GM12878 (cell line): ENCODE measurements at regions not wholly inside any gene's neighbourhood (a gene's known extent, or its start where the extent isn't known, plus 50 kb on each side); places are given as distances from the start of the nearest gene placed in this dataset.

Experiments
- ATAC-seq: fragments of 200-7000 bp; cut with Tn5 transposase; 3 replicates; pipeline ENCODE4 v1.9.1; 2020; ENCODE audit warnings: mild to moderate bottlenecking, moderate library complexity
- BruUV-seq: library from RNA; stranded (reverse); fragments of 400-500 nt; replicated peaks from 2 replicates; lab custom pipeline; 2021; lab: Mats Ljungman, UMichigan
- CTCF ChIA-PET: fragments of 300-600 bp; sonication (Branson Sonifier 250); formaldehyde crosslinking; extraction: SDS; loops from one replicate; lab custom pipeline; 2021; ENCODE audit warnings: inconsistent platforms; lab: Yijun Ruan, JAX
- POLR2A ChIA-PET: fragments of 350-600 bp; formaldehyde crosslinking; extraction: SDS; loops from one replicate; lab custom pipeline; 2021; ENCODE audit warnings: inconsistent platforms; lab: Charles Lee
- RAD21 ChIA-PET: fragments of 300-600 bp; sonication (Branson Sonifier 250); formaldehyde crosslinking; loops from one replicate; lab custom pipeline; 2023; ENCODE audit warnings: antibody characterized with exemption; ENCODE audit not compliant: unreplicated experiment; lab: Charles Lee
- SMC1A ChIA-PET: fragments of 300-600 bp; sonication (Branson Sonifier 250); formaldehyde crosslinking; loops from one replicate; lab custom pipeline; 2023; ENCODE audit not compliant: unreplicated experiment, uncharacterized antibody; lab: Charles Lee
- DNase-seq: peaks from one replicate; pipeline ENCODE4 v3.0.0-alpha.2; 2011; ENCODE audit warnings: low read depth, low spot score
- FAIRE-seq: peaks from 3 replicates; lab custom pipeline; 2011; peaks lifted over from hg19 to GRCh38; lab: Jason Lieb, UNC
- H2AFZ ChIP-seq: 2 replicates; pipeline ENCODE4 v1.6.0; 2011; ENCODE audit warnings: low read depth, low read length, control low read depth; ENCODE audit not compliant: control insufficient read depth
- H3K27ac ChIP-seq: 2 replicates; pipeline ENCODE4 v1.5.1; 2011; ENCODE audit warnings: control low read depth; ENCODE audit not compliant: control insufficient read depth, insufficient read depth
- H3K27me3 ChIP-seq, 2 experiments: replicated peaks in 1 of 2; 2 replicates each; pipeline versions ENCODE4 v1.6.0 to v1.6.1; 2011; ENCODE audit warnings: low read length in 1 of 2; ENCODE audit not compliant: control insufficient read depth in 2 of 2, insufficient read depth in 2 of 2
- H3K36me3 ChIP-seq, 2 experiments: 2 replicates each; pipeline ENCODE4 v1.5.1; 2011; ENCODE audit warnings: low read length in 1 of 2; ENCODE audit not compliant: control insufficient read depth in 2 of 2, insufficient read depth in 2 of 2
- H3K4me1 ChIP-seq: 2 replicates; pipeline ENCODE4 v1.6.1; 2011; ENCODE audit warnings: mild to moderate bottlenecking, low read length, moderate library complexity, mixed read lengths; ENCODE audit not compliant: control insufficient read depth, insufficient read depth
- H3K4me2 ChIP-seq: 2 replicates; pipeline ENCODE4 v1.6.0; 2011; ENCODE audit warnings: control low read depth; ENCODE audit not compliant: control insufficient read depth, insufficient read depth
- H3K4me3 ChIP-seq: fragments of 200-600 bp; sonication (generic); 2 replicates; pipeline ENCODE4 v1.5.1; 2016
- H3K79me2 ChIP-seq: 2 replicates; pipeline ENCODE4 v1.6.0; 2011; ENCODE audit warnings: low read length; ENCODE audit not compliant: control insufficient read depth, insufficient read depth
- H3K9ac ChIP-seq: 2 replicates; pipeline ENCODE4 v1.8.0; 2011; ENCODE audit warnings: low read length, control low read depth, mixed read lengths; ENCODE audit not compliant: control insufficient read depth, insufficient read depth
- H3K9me3 ChIP-seq: replicated peaks from 3 replicates; pipeline ENCODE4 v1.5.1; 2011; ENCODE audit warnings: mild to moderate bottlenecking, low read length; ENCODE audit not compliant: control insufficient read depth, insufficient read depth
- H4K20me1 ChIP-seq: 2 replicates; pipeline ENCODE4 v1.6.0; 2011; ENCODE audit not compliant: control insufficient read depth, insufficient read depth
- CBFB ChIP-seq: IDR thresholded peaks from 2 replicates; pipeline ENCODE4 v1.6.1; 2016; ENCODE audit warnings: antibody characterized with exemption, low read depth
- CEBPB ChIP-seq, 2 experiments: fragments of 150-350 bp in 1 of 2; IDR thresholded peaks; 2 replicates each; pipeline ENCODE4 v1.6.1; 2012 to 2014; ENCODE audit warnings: low read depth in 2 of 2, low read length in 2 of 2, borderline replicate concordance in 1 of 2, inconsistent platforms in 1 of 2
- HDAC6 ChIP-seq: fragments of 200-600 bp; sonication (generic); IDR thresholded peaks from one replicate; pipeline ENCODE4 v1.8.0; 2017; ENCODE audit warnings: antibody characterized with exemption; ENCODE audit not compliant: unreplicated experiment
- HDGF ChIP-seq: fragments of 450-650 bp; IDR thresholded peaks from 2 replicates; pipeline ENCODE4 v1.6.1; 2016; ENCODE audit warnings: antibody characterized with exemption
- MYC ChIP-seq: IDR thresholded peaks from 2 replicates; pipeline ENCODE4 v1.6.1; 2011; ENCODE audit warnings: mild to moderate bottlenecking, low read length, moderate library complexity, inconsistent platforms; ENCODE audit not compliant: insufficient read depth, insufficient replicate concordance, insufficient read length, severe bottlenecking
- POLR2AphosphoS2 ChIP-seq: IDR thresholded peaks from 2 replicates; pipeline ENCODE4 v1.6.1; 2011; ENCODE audit warnings: low read depth, mild to moderate bottlenecking, low read length, improper control_type of control experiment, moderate library complexity
- RCOR1 ChIP-seq: conservative IDR thresholded peaks from 2 replicates; pipeline ENCODE4 v1.6.1; 2012; ENCODE audit warnings: low read depth, low read length, improper control_type of control experiment
- SMC3 ChIP-seq: IDR thresholded peaks from 2 replicates; pipeline ENCODE4 v1.6.1; 2011; ENCODE audit warnings: low read length, improper control_type of control experiment, borderline replicate concordance
- TCF12 ChIP-seq: IDR thresholded peaks from 2 replicates; pipeline ENCODE4 v1.6.1; 2011; ENCODE audit warnings: low read depth, mild to moderate bottlenecking, low read length
- TCF3 ChIP-seq: IDR thresholded peaks from 2 replicates; pipeline ENCODE4 v1.6.1; 2012; ENCODE audit warnings: low read depth, mild to moderate bottlenecking, low read length, borderline replicate concordance; ENCODE audit not compliant: insufficient read depth
- WGBS: methylation state at CpG from one replicate; pipeline ENCODE4 v1.1.6; 2016; ENCODE audit warnings: low lambda C conversion rate; ENCODE audit not compliant: insufficient replicate concordance, insufficient coverage; ENCODE audit errors: missing lambda C conversion rate; 5-methylcytosine and 5-hydroxymethylcytosine counted together
- in situ Hi-C: fragments of 300-500 bp; cut with MboI; formaldehyde crosslinking; loops from 9 replicates; pipeline ENCODE4 v1.14.3; 2018; ENCODE audit warnings: mixed read lengths
- intact Hi-C: fragments of 100-400 bp; cut with micrococcal nuclease; formaldehyde crosslinking; loops from one replicate; pipeline ENCODE4 v1.14.2; 2022; ENCODE audit not compliant: unreplicated experiment
- TF ChIP-seq, protein P1 (sequence below): fragments of 450-650 bp; IDR thresholded peaks from 2 replicates; pipeline ENCODE4 v1.6.1; 2017; ENCODE audit warnings: borderline replicate concordance

DNA sequence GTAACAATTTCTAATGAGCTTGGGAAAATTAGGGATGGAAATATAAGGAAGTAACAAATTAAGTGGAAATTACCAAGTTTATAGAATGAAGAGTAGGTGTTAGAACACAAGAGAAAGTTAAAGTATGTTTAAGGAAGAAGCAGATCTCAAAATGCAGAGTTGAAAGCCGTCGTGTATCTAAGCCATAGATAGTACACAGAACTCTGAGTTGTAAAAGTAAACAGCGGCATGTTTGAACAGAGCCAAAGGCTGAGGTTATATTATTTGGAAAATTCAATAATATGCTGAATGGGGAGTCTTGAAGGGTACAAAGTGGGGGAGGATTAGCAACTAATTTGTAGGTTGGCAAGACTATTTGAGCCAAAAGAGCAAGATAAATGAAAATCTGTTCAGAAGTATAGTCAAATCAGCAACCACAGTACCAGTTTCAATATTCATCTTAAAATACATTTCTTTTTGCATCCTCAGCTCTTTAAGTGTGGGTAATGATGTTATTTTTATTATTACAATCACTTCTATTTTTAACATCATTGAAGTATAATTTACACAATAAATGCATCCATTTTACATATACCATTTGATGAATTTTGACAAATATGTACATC, 594.8 kb upstream of the ANO3 start:
- H4K20me1 ChIP-seq = no peaks in the 10 kb centered on the region
- no peak overlapping the region for H3K4me3 ChIP-seq
- H2AFZ ChIP-seq = no peak overlapping the region
- no TSS peak for BruUV-seq
- H3K27me3 ChIP-seq = no peaks in the 10 kb centered on the region
- in situ Hi-C loops (no loop called here), intact Hi-C loops (no loop called here)
- no peaks in the 10 kb centered on the region for H3K36me3 ChIP-seq
- ChIA-PET RAD21 (no interaction called here), POLR2A (interaction anchor here (0.6 kb wide), 1 partner anchor 494 kb away, joined by 6 read pairs; no protein-coding TSS in a partner anchor), CTCF (no interaction called here), SMC1A (no interaction called here)
- no peaks in the 10 kb centered on the region for H3K79me2 ChIP-seq
- no peak overlapping the region for H3K27ac ChIP-seq
- H3K4me1 ChIP-seq = no peaks in the 10 kb centered on the region
- 22% methylated on average over 3 of the region's 3 CpGs for WGBS
- no peak for ATAC-seq
- no peak overlapping the region for H3K9ac ChIP-seq
- no peak for FAIRE-seq
- no peak for TF ChIP-seq RCOR1
- TF ChIP-seq MYC = no peak
- TF ChIP-seq HDAC6 = no peak
- no peak for TF ChIP-seq SMC3
- no peaks in the 10 kb centered on the region for H3K9me3 ChIP-seq
- H3K4me2 ChIP-seq = no peak overlapping the region
- no peak for DNase-seq

DNA sequence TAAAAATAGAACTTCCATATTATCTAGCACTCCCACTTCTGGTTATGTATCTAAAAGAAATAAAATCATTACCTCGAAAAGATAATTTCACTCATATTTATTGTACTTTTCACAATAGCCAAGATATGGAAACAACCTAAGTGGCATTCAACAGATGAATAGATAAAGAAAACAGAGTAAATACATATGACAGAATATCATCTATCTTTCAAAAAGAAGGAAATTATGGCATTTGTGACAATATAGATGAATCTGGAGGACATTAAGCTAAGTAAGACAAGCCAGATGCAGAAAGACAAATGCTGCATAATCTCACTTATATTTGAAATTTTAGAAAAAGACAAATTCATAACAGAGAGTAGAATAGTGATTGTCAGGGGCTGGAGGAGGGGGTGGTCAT, 590.0 kb upstream of the ANO3 start:
- no peak for ATAC-seq

More for the DNA sequence above, 590.0 kb upstream of the ANO3 start:
- ChIA-PET CTCF (no interaction called here), SMC1A (no interaction called here), POLR2A (no interaction called here), RAD21 (no interaction called here)
- TF ChIP-seq CBFB (no peak), TCF12 (no peak), CEBPB (IDR thresholded peaks at IDR 0.05; ENCODE audit: borderline replicate concordance in 1 of 2, low read depth in 2 of 2, low read length in 2 of 2) (no peak), POLR2AphosphoS2 (no peak), HDGF (no peak), TCF3 (no peak)
- TF ChIP-seq, protein P1, sequence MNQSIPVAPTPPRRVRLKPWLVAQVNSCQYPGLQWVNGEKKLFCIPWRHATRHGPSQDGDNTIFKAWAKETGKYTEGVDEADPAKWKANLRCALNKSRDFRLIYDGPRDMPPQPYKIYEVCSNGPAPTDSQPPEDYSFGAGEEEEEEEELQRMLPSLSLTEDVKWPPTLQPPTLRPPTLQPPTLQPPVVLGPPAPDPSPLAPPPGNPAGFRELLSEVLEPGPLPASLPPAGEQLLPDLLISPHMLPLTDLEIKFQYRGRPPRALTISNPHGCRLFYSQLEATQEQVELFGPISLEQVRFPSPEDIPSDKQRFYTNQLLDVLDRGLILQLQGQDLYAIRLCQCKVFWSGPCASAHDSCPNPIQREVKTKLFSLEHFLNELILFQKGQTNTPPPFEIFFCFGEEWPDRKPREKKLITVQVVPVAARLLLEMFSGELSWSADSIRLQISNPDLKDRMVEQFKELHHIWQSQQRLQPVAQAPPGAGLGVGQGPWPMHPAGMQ = no peak
- Histone ChIP-seq H3K79me2 (no peaks in the 10 kb centered on the region), H3K9ac (no peak overlapping the region), H4K20me1 (no peaks in the 10 kb centered on the region), H3K36me3 (no peaks in the 10 kb centered on the region), H3K4me2 (no peak overlapping the region), H3K27me3 (no peaks in the 10 kb centered on the region), H2AFZ (no peak overlapping the region), H3K4me3 (no peak overlapping the region), H3K27ac (no peak overlapping the region), H3K4me1 (no peaks in the 10 kb centered on the region), H3K9me3 (no peaks in the 10 kb centered on the region)
- intact Hi-C loops (loop anchor here (10.0 kb wide), 1 partner anchor 57 kb away; no protein-coding TSS in a partner anchor), in situ Hi-C loops (no loop called here)
- DNase-seq (no peak), FAIRE-seq (no peak)
- BruUV-seq = no TSS peak
- WGBS = 0% methylated on average over 1 of the region's 1 CpG
